Lower leg skin (tissue), 4 donors: ENCODE measurements at regions not wholly inside any gene's neighbourhood (a gene's known extent, or its start where the extent isn't known, plus 50 kb on each side); places are given as distances from the start of the nearest gene placed in this dataset.

Experiments used
- DNase-seq, 2 donors: peaks; one replicate each; pipeline ENCODE4 v3.0.0-alpha.2; 2019; ENCODE audit warnings: low spot score in 2 of 2
- H3K4me3 ChIP-seq: fragments of 200-600 bp; sonication (generic); 2 replicates; pipeline ENCODE4 v1.5.1; 2017; ENCODE audit warnings: mild to moderate bottlenecking, low read depth; ENCODE audit not compliant: poor library complexity, severe bottlenecking
- CTCF ChIP-seq, 3 donors: fragments of 450-650 bp; IDR thresholded peaks; one replicate each; pipeline ENCODE4 v1.5.1; 2016; ENCODE audit warnings: antibody characterized with exemption in 3 of 3, mild to moderate bottlenecking in 3 of 3, moderate library complexity in 2 of 3
- POLR2A ChIP-seq, 2 donors: fragments of 450-650 bp; IDR thresholded peaks; one replicate each; pipeline ENCODE4 v1.6.1; 2016 to 2017; ENCODE audit warnings: antibody characterized with exemption in 2 of 2, mild to moderate bottlenecking in 1 of 2, moderate library complexity in 1 of 2
- WGBS, 2 donors: methylation state at CpG; one replicate each; pipeline ENCODE4 v1.1.5; 2018; 5-methylcytosine and 5-hydroxymethylcytosine counted together
- intact Hi-C: fragments of 100-400 bp; cut with DNase I; formaldehyde crosslinking; loops from one replicate; pipeline ENCODE4 v1.15.0; 2023; ENCODE audit warnings: low total_unique reads

DNA sequence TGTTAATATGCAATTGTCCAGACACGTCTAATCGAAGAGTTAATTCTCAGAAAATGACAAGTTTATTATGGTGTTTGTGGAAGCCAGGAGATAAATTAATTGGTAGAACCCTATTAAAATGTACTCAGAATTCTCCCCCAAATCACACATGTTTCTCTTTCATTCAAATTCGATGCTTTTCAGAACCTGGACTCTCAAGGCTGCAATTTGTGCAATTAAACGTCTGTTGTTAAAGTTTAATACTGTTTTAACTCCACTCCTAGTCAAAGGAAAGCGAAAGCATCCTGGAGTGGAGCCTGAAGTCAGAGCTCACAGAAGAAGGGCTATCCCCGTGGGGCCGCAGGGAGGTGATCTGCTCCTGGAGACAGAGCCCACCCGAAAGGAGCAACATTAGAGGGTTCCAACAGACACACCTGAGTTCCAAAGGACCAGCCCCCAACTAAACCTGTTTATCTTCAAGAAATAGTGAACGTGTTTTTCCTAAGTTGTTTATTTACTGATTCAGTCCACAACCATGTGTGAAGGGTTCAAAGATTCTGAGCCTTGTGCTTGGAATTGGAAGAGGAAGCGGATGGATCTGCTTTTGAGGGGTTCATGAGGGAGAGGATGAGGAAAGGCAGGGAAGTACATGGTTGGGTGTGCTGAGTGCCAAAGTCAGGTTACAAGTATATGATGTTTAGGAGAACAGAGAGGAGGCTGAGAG lies 68.0 kb upstream of the AKT3 start:
- DNase-seq = no peak
- no peak overlapping the region for H3K4me3 ChIP-seq
- no peak for TF ChIP-seq POLR2A (IDR thresholded peaks at IDR 0.05)
- no peak for TF ChIP-seq CTCF (IDR thresholded peaks at IDR 0.05)
- WGBS, 2 donors = 24 to 28% methylated on average over 10 of the region's 10 CpGs
- intact Hi-C loops = no loop called here

GRCh38 chr1:243917177-243917862 lies 67.3 kb upstream of the AKT3 start:
- WGBS, 2 donors = 0 to 2% methylated on average over 47 to 58 of the region's 58 CpGs
- peak overlapping the region; percentile 7 for H3K4me3 ChIP-seq
- DNase-seq = no peak
- intact Hi-C loops = no loop called here
- TF ChIP-seq POLR2A (IDR thresholded peaks at IDR 0.05) (no peak), CTCF (IDR thresholded peaks at IDR 0.05) (no peak)

GRCh38 chr1:243916160-243916559 lies 66.1 kb upstream of the AKT3 start:
- WGBS, 2 donors = 30 to 50% methylated on average over 4 of the region's 4 CpGs
- intact Hi-C loops = no loop called here
- DNase-seq = no peak
- no peak overlapping the region for H3K4me3 ChIP-seq
- TF ChIP-seq CTCF (IDR thresholded peaks at IDR 0.05) (no peak), POLR2A (IDR thresholded peaks at IDR 0.05) (no peak)

DNA sequence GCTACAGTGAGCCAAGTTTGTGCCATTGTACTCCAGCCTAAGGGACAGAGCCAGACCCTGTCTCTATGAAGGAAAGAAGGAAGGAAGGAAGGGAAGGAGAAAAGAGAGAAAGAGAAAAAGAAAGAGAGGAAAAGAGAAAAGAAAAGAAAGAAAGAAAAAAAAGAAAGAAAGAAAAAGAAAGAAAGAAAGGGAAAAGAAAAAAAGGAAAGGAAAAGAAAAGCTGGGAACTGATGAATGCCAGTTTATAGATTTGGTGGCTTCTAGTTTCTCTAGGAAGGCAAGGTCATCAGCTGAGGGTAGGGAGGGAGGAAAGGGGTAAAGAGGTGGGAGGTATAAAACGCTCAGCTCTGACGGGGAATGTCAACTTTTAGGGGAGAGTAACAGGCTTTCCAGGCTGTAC lies 62.3 kb upstream of the AKT3 start:
- 79 to 84% methylated on average over 2 of the region's 2 CpGs for WGBS, 2 donors
- DNase-seq = no peak
- TF ChIP-seq POLR2A (IDR thresholded peaks at IDR 0.05) (no peak), CTCF (IDR thresholded peaks at IDR 0.05) (no peak)
- intact Hi-C loops = no loop called here
- H3K4me3 ChIP-seq = no peak overlapping the region

DNA sequence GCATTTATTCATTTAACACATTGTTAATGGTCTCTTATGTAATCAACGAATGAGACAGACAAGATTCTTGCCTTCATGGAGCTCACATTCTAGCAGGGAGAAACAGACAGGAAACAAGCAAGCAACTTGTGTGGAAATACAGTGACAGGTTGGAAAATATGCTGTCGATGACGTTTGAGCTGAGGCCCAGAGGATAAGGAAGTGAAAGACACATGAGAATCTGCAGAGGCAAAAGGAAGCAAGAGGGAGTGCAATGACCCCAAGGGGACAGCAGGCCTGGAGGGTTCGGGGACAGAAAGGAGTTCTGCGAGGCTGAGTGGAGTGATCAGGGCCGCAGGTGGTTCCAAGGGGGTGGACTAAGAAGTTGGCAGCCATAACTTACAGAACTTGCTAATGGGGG lies 60.6 kb upstream of the AKT3 start:
- H3K4me3 ChIP-seq = no peak overlapping the region
- intact Hi-C loops = no loop called here
- no peak for DNase-seq
- WGBS, 2 donors = 73 to 76% methylated on average over 6 of the region's 6 CpGs
- TF ChIP-seq POLR2A (IDR thresholded peaks at IDR 0.05) (no peak), CTCF (IDR thresholded peaks at IDR 0.05) (no peak)
